ENCODE measurements at regions not wholly inside any gene's neighbourhood (a gene's known extent, or its start where the extent isn't known, plus 50 kb on each side); places are given as distances from the start of the nearest gene placed in this dataset.
A peak's percentile ranks its signal among the peaks of the same experiment; 100 is the strongest.
"Not testable (repeated sequence)": the region's sequence is repeated elsewhere in the genome, so short reads cannot be mapped to it uniquely, and the experiment has no call there.

GRCh38 chr1:164166454-164166853, 392.5 kb upstream of the PBX1 start:
- H3K27me3 ChIP-seq (ENCODE audit: low read depth); H3K4me3 ChIP-seq; H3K27ac ChIP-seq (replicated peaks); intact Hi-C loops (cut with micrococcal nuclease); H3K36me3 ChIP-seq; H3K4me1 ChIP-seq: not testable (repeated sequence)
- TF ChIP-seq CTCF (IDR thresholded peaks at IDR 0.05; ENCODE audit: borderline replicate concordance), result peak; percentile 59
- H3K9me3 ChIP-seq (replicated peaks), result peaks cover 19% of the 10 kb centered on the region
- DNase-seq, result peak; percentile 12

DNA sequence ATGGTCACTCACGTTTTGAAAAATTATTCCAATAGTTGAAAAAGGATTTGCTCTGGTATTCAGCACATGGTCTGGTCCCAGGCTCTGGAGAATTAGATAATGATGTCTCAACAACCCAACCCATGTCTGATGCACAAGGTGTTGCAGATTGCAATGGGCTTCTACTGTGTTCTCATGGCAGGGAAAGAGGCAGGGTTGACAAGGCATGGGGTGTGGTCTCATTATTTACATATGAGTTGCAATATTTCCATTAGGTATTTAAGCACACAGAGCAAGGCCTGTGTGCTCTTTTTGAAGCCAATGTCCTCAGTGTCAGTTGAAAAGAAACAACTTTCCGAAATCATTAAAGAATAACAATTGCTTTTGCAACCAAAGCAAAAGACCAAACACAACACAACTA, 381.9 kb upstream of the PBX1 start:
- Histone ChIP-seq H3K36me3 (no peaks in the 10 kb centered on the region), H3K27me3 (ENCODE audit: low read depth) (no peaks in the 10 kb centered on the region), H3K4me1 (no peaks in the 10 kb centered on the region), H3K4me3 (no peak overlapping the region), H3K27ac (replicated peaks) (no peak overlapping the region), H3K9me3 (replicated peaks) (peaks cover 5% of the 10 kb centered on the region)
- no peak for TF ChIP-seq CTCF (IDR thresholded peaks at IDR 0.05; ENCODE audit: borderline replicate concordance)
- DNase-seq, result no peak
- intact Hi-C loops (cut with micrococcal nuclease), result no loop called here

DNA sequence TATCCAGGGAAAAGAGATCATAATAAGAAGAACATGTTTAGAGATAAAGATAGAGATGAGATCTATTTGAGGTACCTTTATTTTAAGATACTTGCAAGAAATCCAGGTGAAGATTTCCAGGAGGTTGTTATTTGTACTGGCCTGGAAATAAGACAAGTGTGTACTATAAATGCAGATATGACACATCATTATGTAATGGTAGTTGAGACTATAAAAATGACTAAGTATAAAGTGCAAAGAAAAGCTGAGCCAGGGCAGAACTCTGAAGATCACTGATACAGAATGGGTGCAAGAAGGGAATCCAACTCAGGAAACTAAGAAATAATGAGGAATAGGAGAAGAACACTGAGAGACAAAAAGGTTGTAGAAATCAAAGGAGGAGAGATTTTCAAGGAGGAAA, 378.2 kb upstream of the PBX1 start:
- no peak overlapping the region for H3K4me3 ChIP-seq
- no peaks in the 10 kb centered on the region for H3K36me3 ChIP-seq
- intact Hi-C loops (cut with micrococcal nuclease), result no loop called here
- no peaks in the 10 kb centered on the region for H3K4me1 ChIP-seq
- H3K9me3 ChIP-seq (replicated peaks), result peaks cover under 1% of the 10 kb centered on the region
- H3K27me3 ChIP-seq (ENCODE audit: low read depth), result no peaks in the 10 kb centered on the region
- TF ChIP-seq CTCF (IDR thresholded peaks at IDR 0.05; ENCODE audit: borderline replicate concordance), result no peak
- no peak overlapping the region for H3K27ac ChIP-seq (replicated peaks)
- DNase-seq, result no peak

- no peaks in the 10 kb centered on the region for H3K27me3 ChIP-seq (ENCODE audit: low read depth)
- no peak for TF ChIP-seq CTCF (IDR thresholded peaks at IDR 0.05; ENCODE audit: borderline replicate concordance)
- no peaks in the 10 kb centered on the region for H3K9me3 ChIP-seq (replicated peaks)
- H3K4me3 ChIP-seq, result no peak overlapping the region
- H3K27ac ChIP-seq (replicated peaks), result no peak overlapping the region
- intact Hi-C loops (cut with micrococcal nuclease), result no loop called here
- H3K4me1 ChIP-seq, result no peaks in the 10 kb centered on the region
- no peaks in the 10 kb centered on the region for H3K36me3 ChIP-seq
- no peak for DNase-seq
Measured at GRCh38 chr1:164183854-164184635, 374.9 kb upstream of the PBX1 start.

- Histone ChIP-seq H3K4me1 (no peaks in the 10 kb centered on the region), H3K4me3 (no peak overlapping the region), H3K27me3 (ENCODE audit: low read depth) (no peaks in the 10 kb centered on the region), H3K27ac (replicated peaks) (no peak overlapping the region), H3K36me3 (no peaks in the 10 kb centered on the region), H3K9me3 (replicated peaks) (no peaks in the 10 kb centered on the region)
- intact Hi-C loops (cut with micrococcal nuclease), result no loop called here
- no peak for TF ChIP-seq CTCF (IDR thresholded peaks at IDR 0.05; ENCODE audit: borderline replicate concordance)
- DNase-seq, result no peak
Measured at GRCh38 chr1:164186881-164187280, 372.1 kb upstream of the PBX1 start.
